ENCODE measurements at regions not wholly inside any gene's neighbourhood (a gene's known extent, or its start where the extent isn't known, plus 50 kb on each side); places are given as distances from the start of the nearest gene placed in this dataset.

GRCh38 chr5:174172566-174172965 lies 127.1 kb downstream of the NSG2 start:
- no peak for TF ChIP-seq CTCF (IDR thresholded peaks at IDR 0.05; ENCODE audit: low read depth, low read length)
- no peak overlapping the region for H3K27ac ChIP-seq
- H3K9me3 ChIP-seq (ENCODE audit: severe bottlenecking) = no peaks in the 10 kb centered on the region

GRCh38 chr5:174173766-174174165 lies 128.3 kb downstream of the NSG2 start:
- no peak overlapping the region for H3K4me3 ChIP-seq (ENCODE audit: low read depth, low read length)
- no peaks in the 10 kb centered on the region for H3K36me3 ChIP-seq
- no peak for TF ChIP-seq CTCF (IDR thresholded peaks at IDR 0.05; ENCODE audit: low read depth, low read length)
- peaks cover under 1% of the 10 kb centered on the region for H3K27me3 ChIP-seq (ENCODE audit: insufficient read depth, low read depth, severe bottlenecking)
- H3K9me3 ChIP-seq (ENCODE audit: severe bottlenecking) = no peaks in the 10 kb centered on the region
- DNase-seq = no peak
- no peak overlapping the region for H3K27ac ChIP-seq

More at GRCh38 chr5:174172566-174172965, 127.1 kb downstream of the NSG2 start:
- no peak for DNase-seq
- Histone ChIP-seq H3K4me3 (ENCODE audit: low read depth, low read length) (no peak overlapping the region), H3K36me3 (no peaks in the 10 kb centered on the region), H3K27me3 (ENCODE audit: insufficient read depth, low read depth, severe bottlenecking) (peaks cover 4% of the 10 kb centered on the region)

- DNase-seq = no peak
- no peak for TF ChIP-seq CTCF (IDR thresholded peaks at IDR 0.05; ENCODE audit: low read depth, low read length)
- Histone ChIP-seq H3K9me3 (ENCODE audit: severe bottlenecking) (no peaks in the 10 kb centered on the region), H3K27ac (no peak overlapping the region), H3K27me3 (ENCODE audit: insufficient read depth, low read depth, severe bottlenecking) (no peaks in the 10 kb centered on the region), H3K36me3 (no peaks in the 10 kb centered on the region), H3K4me3 (ENCODE audit: low read depth, low read length) (no peak overlapping the region)
Measured at GRCh38 chr5:174175716-174176268, 130.3 kb downstream of the NSG2 start.

- no peaks in the 10 kb centered on the region for H3K36me3 ChIP-seq
- TF ChIP-seq CTCF (IDR thresholded peaks at IDR 0.05; ENCODE audit: low read depth, low read length) = no peak
Measured at GRCh38 chr5:174176511-174176910, 131.0 kb downstream of the NSG2 start.

GRCh38 chr5:174177531-174177930 lies 132.0 kb downstream of the NSG2 start:
- Histone ChIP-seq H3K4me3 (ENCODE audit: low read depth, low read length) (no peak overlapping the region), H3K36me3 (no peaks in the 10 kb centered on the region), H3K27me3 (ENCODE audit: insufficient read depth, low read depth, severe bottlenecking) (no peaks in the 10 kb centered on the region), H3K27ac (no peak overlapping the region), H3K9me3 (ENCODE audit: severe bottlenecking) (no peaks in the 10 kb centered on the region)
- no peak for TF ChIP-seq CTCF (IDR thresholded peaks at IDR 0.05; ENCODE audit: low read depth, low read length)
- no peak for DNase-seq

More at GRCh38 chr5:174176511-174176910, 131.0 kb downstream of the NSG2 start:
- Histone ChIP-seq H3K9me3 (ENCODE audit: severe bottlenecking) (no peaks in the 10 kb centered on the region), H3K27ac (no peak overlapping the region), H3K4me3 (ENCODE audit: low read depth, low read length) (no peak overlapping the region), H3K27me3 (ENCODE audit: insufficient read depth, low read depth, severe bottlenecking) (no peaks in the 10 kb centered on the region)
- DNase-seq = no peak

GRCh38 chr5:174177976-174178605 lies 132.6 kb downstream of the NSG2 start:
- no peaks in the 10 kb centered on the region for H3K27me3 ChIP-seq (ENCODE audit: insufficient read depth, low read depth, severe bottlenecking)
- TF ChIP-seq CTCF (IDR thresholded peaks at IDR 0.05; ENCODE audit: low read depth, low read length) = no peak

More at GRCh38 chr5:174177976-174178605, 132.6 kb downstream of the NSG2 start:
- Histone ChIP-seq H3K9me3 (ENCODE audit: severe bottlenecking) (no peaks in the 10 kb centered on the region), H3K4me3 (ENCODE audit: low read depth, low read length) (no peak overlapping the region), H3K27ac (no peak overlapping the region), H3K36me3 (no peaks in the 10 kb centered on the region)
- no peak for DNase-seq
